GM06990 (cell line): ENCODE measurements at regions not wholly inside any gene's neighbourhood (a gene's known extent, or its start where the extent isn't known, plus 50 kb on each side); places are given as distances from the start of the nearest gene placed in this dataset.

Experiments used
- DNase-seq: peaks from one replicate; pipeline ENCODE4 v3.0.0-alpha.2; 2011; ENCODE audit not compliant: insufficient read length; ENCODE audit errors: extremely low read depth
- H3K27me3 ChIP-seq: replicated peaks from 2 replicates; pipeline ENCODE4 v1.6.0; 2011; ENCODE audit warnings: low read length; ENCODE audit not compliant: control insufficient read depth, insufficient read depth
- H3K36me3 ChIP-seq: 2 replicates; pipeline ENCODE4 v1.5.1; 2011; ENCODE audit warnings: low read length; ENCODE audit not compliant: control insufficient read depth, insufficient read depth
- H3K4me3 ChIP-seq: replicated peaks from 2 replicates; pipeline ENCODE4 v1.5.1; 2011; ENCODE audit warnings: low read depth, mild to moderate bottlenecking, control low read depth, low read length
- TF ChIP-seq, protein P1 (sequence below): IDR thresholded peaks from 2 replicates; pipeline ENCODE4 v1.5.1; 2011; ENCODE audit warnings: low read length, control low read depth, mild to moderate bottlenecking, inconsistent platforms; ENCODE audit not compliant: insufficient read depth, poor library complexity, severe bottlenecking

DNA sequence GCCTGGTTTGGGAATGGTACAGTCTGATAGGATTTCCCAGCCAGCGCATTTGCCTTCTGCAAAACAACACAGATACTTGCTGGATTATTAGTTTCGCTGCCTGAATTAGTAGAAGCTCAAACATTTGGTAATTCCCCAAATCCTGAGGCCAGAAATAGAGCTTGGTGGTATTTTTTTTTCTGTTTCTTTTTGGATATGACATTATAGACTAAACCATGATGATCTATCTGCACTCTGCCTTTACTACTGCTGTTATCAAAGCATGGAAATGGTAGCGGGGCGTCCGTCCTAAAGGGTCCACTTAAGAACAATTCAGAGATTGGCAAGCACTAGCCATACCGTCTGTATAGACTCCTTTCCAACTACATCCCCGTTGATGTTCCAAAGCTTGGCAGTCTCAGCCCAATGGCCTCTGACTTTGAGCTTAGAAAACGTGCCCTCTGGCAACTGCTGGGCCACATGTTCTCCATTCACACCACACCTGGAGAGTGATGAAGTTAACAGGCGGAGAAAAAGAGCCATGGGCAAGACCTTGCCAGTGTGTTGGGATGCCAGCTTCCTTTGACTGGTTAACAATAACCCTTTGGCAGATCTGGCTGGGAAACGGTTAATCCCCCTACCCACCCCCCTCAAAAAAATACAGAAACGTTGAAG, 241.0 kb upstream of the NR2F2 start:
- Histone ChIP-seq H3K36me3 (no peaks in the 10 kb centered on the region), H3K4me3 (no peak overlapping the region), H3K27me3 (no peaks in the 10 kb centered on the region)
- TF ChIP-seq, protein P1, sequence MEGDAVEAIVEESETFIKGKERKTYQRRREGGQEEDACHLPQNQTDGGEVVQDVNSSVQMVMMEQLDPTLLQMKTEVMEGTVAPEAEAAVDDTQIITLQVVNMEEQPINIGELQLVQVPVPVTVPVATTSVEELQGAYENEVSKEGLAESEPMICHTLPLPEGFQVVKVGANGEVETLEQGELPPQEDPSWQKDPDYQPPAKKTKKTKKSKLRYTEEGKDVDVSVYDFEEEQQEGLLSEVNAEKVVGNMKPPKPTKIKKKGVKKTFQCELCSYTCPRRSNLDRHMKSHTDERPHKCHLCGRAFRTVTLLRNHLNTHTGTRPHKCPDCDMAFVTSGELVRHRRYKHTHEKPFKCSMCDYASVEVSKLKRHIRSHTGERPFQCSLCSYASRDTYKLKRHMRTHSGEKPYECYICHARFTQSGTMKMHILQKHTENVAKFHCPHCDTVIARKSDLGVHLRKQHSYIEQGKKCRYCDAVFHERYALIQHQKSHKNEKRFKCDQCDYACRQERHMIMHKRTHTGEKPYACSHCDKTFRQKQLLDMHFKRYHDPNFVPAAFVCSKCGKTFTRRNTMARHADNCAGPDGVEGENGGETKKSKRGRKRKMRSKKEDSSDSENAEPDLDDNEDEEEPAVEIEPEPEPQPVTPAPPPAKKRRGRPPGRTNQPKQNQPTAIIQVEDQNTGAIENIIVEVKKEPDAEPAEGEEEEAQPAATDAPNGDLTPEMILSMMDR: no peak
- DNase-seq: no peak

DNA sequence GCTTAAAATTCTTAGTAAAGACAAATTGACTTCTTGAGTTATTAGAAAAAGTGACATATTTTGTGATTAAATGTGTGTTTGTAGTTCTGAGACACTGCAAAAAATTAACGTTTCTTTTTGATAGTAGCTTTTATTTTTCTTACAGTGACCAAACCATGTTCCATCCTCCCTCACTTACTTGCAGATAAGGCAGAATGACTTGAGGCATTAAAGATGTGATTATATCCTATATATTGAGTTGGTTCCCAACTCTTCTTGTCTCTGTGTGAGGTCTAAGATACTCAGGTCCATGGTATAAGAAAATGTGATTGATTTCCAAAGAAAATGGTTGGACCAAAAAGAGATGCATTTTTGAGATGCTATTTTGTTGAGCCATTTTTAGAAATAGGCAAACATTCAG, 238.3 kb upstream of the NR2F2 start:
- H3K4me3 ChIP-seq: no peak overlapping the region
- TF ChIP-seq, protein P1: no peak
- no peaks in the 10 kb centered on the region for H3K27me3 ChIP-seq
- H3K36me3 ChIP-seq: no peaks in the 10 kb centered on the region
- DNase-seq: no peak

DNA sequence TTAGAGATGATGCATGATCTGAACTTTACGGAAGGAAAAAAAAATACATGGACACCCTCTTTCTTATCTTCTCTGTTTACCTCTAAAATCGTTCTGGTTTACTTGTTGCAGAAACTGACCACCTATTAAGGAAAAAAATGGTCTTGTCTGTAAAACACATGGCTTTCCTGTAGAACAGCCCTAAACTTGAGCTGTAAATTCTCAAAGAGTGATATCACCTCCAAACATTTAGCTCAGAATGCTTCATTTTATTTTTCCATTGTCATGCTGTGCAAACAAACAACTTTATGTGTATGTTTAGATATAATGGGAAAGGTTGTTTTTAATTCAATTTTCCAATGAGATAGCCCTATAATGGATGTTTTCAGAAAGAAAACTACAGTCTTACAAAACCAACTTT, 237.4 kb upstream of the NR2F2 start:
- Histone ChIP-seq H3K4me3 (no peak overlapping the region), H3K27me3 (no peaks in the 10 kb centered on the region), H3K36me3 (no peaks in the 10 kb centered on the region)
- DNase-seq: no peak
- TF ChIP-seq, protein P1: no peak

DNA sequence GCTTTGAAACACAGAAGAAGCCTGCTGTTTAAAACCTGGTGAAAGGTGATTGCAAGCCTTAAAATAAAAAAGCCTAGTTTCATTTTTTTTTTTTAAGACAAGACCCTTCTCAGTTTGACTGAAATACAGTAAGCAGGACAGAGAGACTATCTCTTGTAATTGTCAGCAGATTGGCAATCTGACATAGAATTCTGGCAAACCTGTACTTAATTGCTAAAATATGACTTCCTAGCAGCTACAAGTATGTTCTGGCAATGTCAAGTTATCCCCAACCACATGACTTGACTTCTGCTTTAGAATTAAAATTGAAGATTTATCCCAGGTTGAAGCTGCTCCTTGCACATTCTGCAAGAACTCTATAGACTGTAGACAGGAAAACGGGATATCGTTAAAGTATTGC, 232.8 kb upstream of the NR2F2 start:
- Histone ChIP-seq H3K27me3 (no peaks in the 10 kb centered on the region), H3K36me3 (no peaks in the 10 kb centered on the region), H3K4me3 (no peak overlapping the region)
- TF ChIP-seq, protein P1: no peak
- no peak for DNase-seq

DNA sequence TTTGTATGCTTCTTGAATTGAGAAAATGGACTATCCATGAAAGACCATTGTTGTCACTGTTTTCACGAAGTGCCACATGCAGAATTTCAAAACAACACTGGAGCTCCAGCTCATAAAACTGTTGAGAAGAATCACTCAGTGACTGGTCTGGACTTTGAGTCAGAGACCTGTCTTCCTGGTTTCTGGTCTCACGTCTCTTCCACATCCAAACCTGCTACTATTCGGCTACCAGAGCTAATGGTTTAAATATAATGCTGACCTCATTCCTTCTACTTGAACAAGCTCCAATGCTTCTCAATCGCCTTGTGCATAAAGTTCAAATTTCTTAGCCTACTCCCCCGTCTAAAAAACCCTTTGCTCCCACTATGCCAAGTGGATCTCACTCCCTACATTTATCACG, 227.9 kb upstream of the NR2F2 start:
- TF ChIP-seq, protein P1: no peak
- no peaks in the 10 kb centered on the region for H3K36me3 ChIP-seq
- no peak for DNase-seq
- H3K27me3 ChIP-seq: no peaks in the 10 kb centered on the region
- H3K4me3 ChIP-seq: no peak overlapping the region

DNA sequence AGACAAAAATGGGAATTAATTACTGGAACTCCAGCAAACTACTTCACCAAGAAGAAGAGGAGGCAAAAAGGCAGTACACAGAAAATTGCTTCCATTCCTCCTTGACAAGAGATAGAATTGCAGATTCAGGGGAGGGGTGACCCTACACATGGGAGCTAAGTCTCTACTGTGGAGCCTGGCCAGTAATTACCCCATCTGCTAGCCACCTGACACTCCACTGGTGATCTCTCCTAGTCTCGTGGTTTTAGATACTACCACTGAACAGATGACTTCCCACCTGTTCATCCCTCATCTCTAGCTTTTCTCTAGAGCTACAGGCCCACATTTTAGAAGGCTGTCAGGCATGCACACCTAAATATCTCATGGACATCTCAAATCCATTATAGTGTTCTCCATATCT, 224.3 kb upstream of the NR2F2 start:
- TF ChIP-seq, protein P1: no peak
- DNase-seq: no peak
- Histone ChIP-seq H3K4me3 (no peak overlapping the region), H3K36me3 (no peaks in the 10 kb centered on the region), H3K27me3 (no peaks in the 10 kb centered on the region)
